Neural progenitor cell (in vitro differentiated cells): ENCODE measurements at regions not wholly inside any gene's neighbourhood (a gene's known extent, or its start where the extent isn't known, plus 50 kb on each side); places are given as distances from the start of the nearest gene placed in this dataset.

Experiments
- DNase-seq: peaks from one replicate; pipeline ENCODE4 v3.0.0-alpha.2; 2016; ENCODE audit warnings: low spot score
- H2AFZ ChIP-seq: fragments of 200-600 bp; sonication (generic); replicated peaks from 2 replicates; pipeline ENCODE4 v1.6.1; 2016; ENCODE audit warnings: antibody characterized with exemption
- H3F3A ChIP-seq: fragments of 200-600 bp; sonication (generic); 2 replicates; pipeline ENCODE4 v1.6.1; 2016; ENCODE audit warnings: antibody characterized with exemption, low read depth
- H3K27ac ChIP-seq: fragments of 200-600 bp; sonication (generic); 2 replicates; pipeline ENCODE4 v1.5.1; 2016; ENCODE audit warnings: mild to moderate bottlenecking
- H3K27me3 ChIP-seq: fragments of 200-600 bp; sonication (generic); 2 replicates; pipeline ENCODE4 v1.6.1; 2016; ENCODE audit warnings: mild to moderate bottlenecking, moderate library complexity
- H3K36me3 ChIP-seq: fragments of 200-600 bp; sonication (generic); 2 replicates; pipeline ENCODE4 v1.5.1; 2016
- H3K4me1 ChIP-seq: fragments of 200-600 bp; sonication (generic); 2 replicates; pipeline ENCODE4 v1.6.1; 2016; ENCODE audit warnings: mixed run types
- H3K4me2 ChIP-seq: fragments of 200-600 bp; sonication (generic); 2 replicates; pipeline ENCODE4 v1.6.1; 2016
- H3K4me3 ChIP-seq: fragments of 200-600 bp; sonication (generic); 2 replicates; pipeline ENCODE4 v1.5.1; 2016
- H3K79me2 ChIP-seq: fragments of 200-600 bp; sonication (generic); 2 replicates; pipeline ENCODE4 v1.6.1; 2016; ENCODE audit warnings: low read depth
- H3K9ac ChIP-seq: fragments of 200-600 bp; sonication (generic); 2 replicates; pipeline ENCODE4 v1.6.1; 2016
- H3K9me3 ChIP-seq: fragments of 200-600 bp; sonication (generic); 2 replicates; pipeline ENCODE4 v1.5.1; 2016; ENCODE audit warnings: low read depth
- H4K20me1 ChIP-seq: fragments of 200-600 bp; sonication (generic); 2 replicates; pipeline ENCODE4 v1.6.1; 2016; ENCODE audit warnings: low read depth
- H3K27ac Mint-ChIP-seq: 3 replicates; pipeline ENCODE4 v1.8.0; 2021; ENCODE audit warnings: mixed read lengths
- H3K27me3 Mint-ChIP-seq: 2 replicates; pipeline ENCODE4 v1.8.0; 2022; ENCODE audit warnings: low read depth, mild to moderate bottlenecking, inconsistent platforms, moderate library complexity, mixed read lengths; ENCODE audit not compliant: insufficient read depth
- H3K36me3 Mint-ChIP-seq: 3 replicates; pipeline ENCODE4 v1.8.0; 2021; ENCODE audit warnings: mixed read lengths
- H3K4me1 Mint-ChIP-seq: 3 replicates; pipeline ENCODE4 v1.8.0; 2021; ENCODE audit warnings: mixed read lengths
- H3K4me3 Mint-ChIP-seq: 3 replicates; pipeline ENCODE4 v1.8.0; 2021; ENCODE audit warnings: mild to moderate bottlenecking, moderate library complexity, mixed read lengths
- H3K9me3 Mint-ChIP-seq: 3 replicates; pipeline ENCODE4 v1.8.0; 2020; ENCODE audit warnings: mixed read lengths
- EZH2 ChIP-seq: fragments of 200-600 bp; sonication (generic); IDR thresholded peaks from 2 replicates; pipeline ENCODE4 v1.6.1; 2017; ENCODE audit warnings: antibody characterized with exemption, mild to moderate bottlenecking, moderate library complexity
- EZH2phosphoT487 ChIP-seq: fragments of 200-600 bp; sonication (generic); IDR thresholded peaks from 2 replicates; pipeline ENCODE4 v1.6.1; 2017; ENCODE audit warnings: antibody characterized with exemption
- TF ChIP-seq, protein P1 (sequence below): fragments of 200-600 bp; sonication (generic); IDR thresholded peaks from 2 replicates; pipeline ENCODE4 v1.5.1; 2017; ENCODE audit warnings: antibody characterized with exemption, mild to moderate bottlenecking

DNA sequence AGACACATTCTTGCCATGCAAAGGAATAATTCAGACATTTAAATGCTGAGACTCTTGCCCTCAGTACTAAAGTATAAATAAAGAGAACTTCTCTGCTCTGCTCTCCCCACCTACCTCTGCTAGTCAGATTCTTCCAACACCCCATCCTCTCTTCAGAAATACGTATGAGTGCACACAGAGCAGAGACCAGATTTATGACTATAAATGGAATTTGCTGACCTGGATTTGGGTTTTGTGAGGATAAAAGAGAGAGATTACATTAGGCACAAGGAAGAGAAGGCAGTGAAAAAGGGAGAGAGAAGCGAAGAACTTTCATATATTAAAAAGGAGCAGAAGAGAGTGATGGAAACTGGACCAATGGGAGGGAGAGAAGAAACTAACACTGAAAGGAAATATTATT is 87.6 kb upstream of the EXOC1L start:
- Mint-ChIP-seq H3K27me3 (no peaks in the 10 kb centered on the region), H3K4me3 (no peak overlapping the region), H3K9me3 (peaks cover 3% of the 10 kb centered on the region), H3K4me1 (no peaks in the 10 kb centered on the region), H3K27ac (no peak overlapping the region), H3K36me3 (no peaks in the 10 kb centered on the region)
- no peak overlapping the region for H3K9ac ChIP-seq
- no peaks in the 10 kb centered on the region for H3K36me3 ChIP-seq
- no peak overlapping the region for H2AFZ ChIP-seq
- H3K27ac ChIP-seq: no peak overlapping the region
- H4K20me1 ChIP-seq: no peaks in the 10 kb centered on the region
- H3K79me2 ChIP-seq: no peaks in the 10 kb centered on the region
- no peaks in the 10 kb centered on the region for H3F3A ChIP-seq
- DNase-seq: no peak
- H3K4me2 ChIP-seq: no peak overlapping the region
- H3K4me1 ChIP-seq: no peaks in the 10 kb centered on the region
- TF ChIP-seq, protein P1, sequence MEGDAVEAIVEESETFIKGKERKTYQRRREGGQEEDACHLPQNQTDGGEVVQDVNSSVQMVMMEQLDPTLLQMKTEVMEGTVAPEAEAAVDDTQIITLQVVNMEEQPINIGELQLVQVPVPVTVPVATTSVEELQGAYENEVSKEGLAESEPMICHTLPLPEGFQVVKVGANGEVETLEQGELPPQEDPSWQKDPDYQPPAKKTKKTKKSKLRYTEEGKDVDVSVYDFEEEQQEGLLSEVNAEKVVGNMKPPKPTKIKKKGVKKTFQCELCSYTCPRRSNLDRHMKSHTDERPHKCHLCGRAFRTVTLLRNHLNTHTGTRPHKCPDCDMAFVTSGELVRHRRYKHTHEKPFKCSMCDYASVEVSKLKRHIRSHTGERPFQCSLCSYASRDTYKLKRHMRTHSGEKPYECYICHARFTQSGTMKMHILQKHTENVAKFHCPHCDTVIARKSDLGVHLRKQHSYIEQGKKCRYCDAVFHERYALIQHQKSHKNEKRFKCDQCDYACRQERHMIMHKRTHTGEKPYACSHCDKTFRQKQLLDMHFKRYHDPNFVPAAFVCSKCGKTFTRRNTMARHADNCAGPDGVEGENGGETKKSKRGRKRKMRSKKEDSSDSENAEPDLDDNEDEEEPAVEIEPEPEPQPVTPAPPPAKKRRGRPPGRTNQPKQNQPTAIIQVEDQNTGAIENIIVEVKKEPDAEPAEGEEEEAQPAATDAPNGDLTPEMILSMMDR: no peak
- no peak for TF ChIP-seq EZH2phosphoT487
- no peaks in the 10 kb centered on the region for H3K27me3 ChIP-seq
- no peaks in the 10 kb centered on the region for H3K9me3 ChIP-seq
- no peak overlapping the region for H3K4me3 ChIP-seq

DNA sequence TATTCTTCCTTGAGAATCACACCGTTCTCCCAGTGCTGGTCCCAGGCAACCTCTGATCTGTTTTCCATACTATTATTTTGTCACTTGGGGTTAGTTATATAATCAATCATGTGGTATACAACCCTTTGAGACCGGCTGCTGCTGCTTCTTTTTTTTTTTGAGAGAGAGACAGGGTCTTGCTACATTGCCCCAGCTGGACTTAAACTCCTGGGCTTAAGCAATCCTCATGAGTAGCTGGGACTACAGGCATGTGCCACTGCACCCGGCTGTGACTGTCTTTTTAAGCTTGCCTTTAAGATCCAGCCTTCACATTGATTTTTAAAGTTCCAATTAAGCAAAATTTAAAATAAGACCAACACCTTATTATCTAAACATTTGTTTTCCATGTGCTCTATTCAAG is 86.7 kb upstream of the EXOC1L start:
- Histone ChIP-seq H3K4me3 (no peak overlapping the region), H3K36me3 (no peaks in the 10 kb centered on the region), H2AFZ (no peak overlapping the region), H3K9me3 (no peaks in the 10 kb centered on the region), H4K20me1 (no peaks in the 10 kb centered on the region), H3K27ac (no peak overlapping the region), H3K9ac (no peak overlapping the region), H3K27me3 (no peaks in the 10 kb centered on the region), H3K79me2 (no peaks in the 10 kb centered on the region), H3K4me2 (no peak overlapping the region), H3K4me1 (no peaks in the 10 kb centered on the region), H3F3A (no peaks in the 10 kb centered on the region)
- Mint-ChIP-seq H3K9me3 (peaks cover 3% of the 10 kb centered on the region), H3K27ac (no peak overlapping the region), H3K4me1 (no peaks in the 10 kb centered on the region), H3K4me3 (no peak overlapping the region), H3K36me3 (no peaks in the 10 kb centered on the region), H3K27me3 (no peaks in the 10 kb centered on the region)
- TF ChIP-seq, protein P1: no peak
- TF ChIP-seq EZH2phosphoT487: no peak
- TF ChIP-seq EZH2: no peak
- DNase-seq: no peak

DNA sequence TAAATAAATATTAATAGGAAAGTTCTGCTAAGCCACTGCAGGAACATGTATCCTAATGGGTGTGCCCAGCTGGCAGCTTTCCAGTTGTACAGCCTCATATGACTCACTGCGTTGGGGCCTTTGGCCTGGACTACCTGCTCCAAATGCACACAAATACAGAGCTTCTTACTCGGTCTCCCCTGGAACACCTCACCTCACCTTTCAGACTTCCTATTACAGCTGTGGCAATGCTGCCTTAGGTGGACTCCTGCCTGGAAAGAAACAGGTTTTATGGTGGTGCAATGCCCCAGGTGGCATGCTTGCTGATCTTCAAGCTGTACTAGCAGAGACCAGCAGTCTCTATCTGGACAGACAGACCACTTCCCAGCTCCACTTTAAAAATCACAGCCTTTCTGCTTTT is 85.7 kb upstream of the EXOC1L start:
- Mint-ChIP-seq H3K36me3 (no peaks in the 10 kb centered on the region), H3K9me3 (no peaks in the 10 kb centered on the region), H3K27ac (no peak overlapping the region), H3K4me1 (no peaks in the 10 kb centered on the region), H3K4me3 (no peak overlapping the region), H3K27me3 (peaks cover 2% of the 10 kb centered on the region)
- Histone ChIP-seq H3K36me3 (no peaks in the 10 kb centered on the region), H3K4me2 (no peak overlapping the region), H3F3A (no peaks in the 10 kb centered on the region), H2AFZ (no peak overlapping the region), H3K4me3 (no peak overlapping the region), H3K9ac (no peak overlapping the region), H3K4me1 (no peaks in the 10 kb centered on the region), H3K9me3 (no peaks in the 10 kb centered on the region), H3K27me3 (no peaks in the 10 kb centered on the region), H3K79me2 (no peaks in the 10 kb centered on the region), H3K27ac (no peak overlapping the region), H4K20me1 (no peaks in the 10 kb centered on the region)
- no peak for DNase-seq
- TF ChIP-seq EZH2: no peak
- TF ChIP-seq, protein P1: no peak
- TF ChIP-seq EZH2phosphoT487: no peak
